HG03520 (cell line): ENCODE measurements at regions not wholly inside any gene's neighbourhood (a gene's known extent, or its start where the extent isn't known, plus 50 kb on each side); places are given as distances from the start of the nearest gene placed in this dataset.

ENCODE experiments used
- ATAC-seq: cut with Tn5 transposase; IDR thresholded peaks from one replicate; pipeline ENCODE4 v1.9.1; 2021; ENCODE audit warnings: mild to moderate bottlenecking, moderate library complexity; ENCODE audit not compliant: unreplicated experiment

DNA sequence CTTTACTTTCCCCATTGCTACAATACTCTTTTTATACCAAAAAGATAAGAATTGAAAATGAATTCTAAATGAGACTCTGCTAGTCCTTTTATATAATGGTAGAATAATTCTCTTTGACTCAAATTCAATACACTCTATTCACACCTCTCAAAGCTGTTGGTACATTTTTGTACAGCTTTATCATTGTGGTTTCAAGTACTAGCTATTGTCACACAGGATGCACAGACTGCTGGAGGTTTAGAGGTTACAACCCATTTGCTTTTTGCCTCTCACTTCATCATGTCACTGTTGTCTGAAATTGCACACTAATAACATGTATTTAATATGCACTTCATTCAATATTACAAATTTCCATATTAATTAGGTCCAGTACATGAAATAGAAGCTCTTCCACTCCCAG is 442.2 kb upstream of the ARID1B start:
- ATAC-seq = no peak

DNA sequence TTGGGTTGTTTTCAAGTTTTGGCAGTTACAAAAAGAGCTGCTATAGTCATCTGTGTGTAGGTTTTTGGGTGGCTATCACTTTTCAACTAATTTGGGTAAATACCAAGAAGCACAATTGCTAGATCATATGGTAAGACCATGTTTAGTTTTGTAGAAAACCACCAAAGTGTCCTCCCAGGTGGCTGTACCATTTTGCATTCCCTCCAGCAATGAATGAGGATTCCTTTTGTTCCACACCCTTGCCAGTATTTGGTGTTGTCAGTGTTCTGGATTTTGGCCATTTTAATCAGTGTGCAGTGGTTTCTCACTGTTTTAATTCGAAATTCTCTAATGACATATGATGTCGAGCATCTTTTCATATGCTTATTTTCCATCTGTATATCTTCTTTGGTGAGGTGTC is 457.5 kb upstream of the ARID1B start:
- no peak for ATAC-seq

DNA sequence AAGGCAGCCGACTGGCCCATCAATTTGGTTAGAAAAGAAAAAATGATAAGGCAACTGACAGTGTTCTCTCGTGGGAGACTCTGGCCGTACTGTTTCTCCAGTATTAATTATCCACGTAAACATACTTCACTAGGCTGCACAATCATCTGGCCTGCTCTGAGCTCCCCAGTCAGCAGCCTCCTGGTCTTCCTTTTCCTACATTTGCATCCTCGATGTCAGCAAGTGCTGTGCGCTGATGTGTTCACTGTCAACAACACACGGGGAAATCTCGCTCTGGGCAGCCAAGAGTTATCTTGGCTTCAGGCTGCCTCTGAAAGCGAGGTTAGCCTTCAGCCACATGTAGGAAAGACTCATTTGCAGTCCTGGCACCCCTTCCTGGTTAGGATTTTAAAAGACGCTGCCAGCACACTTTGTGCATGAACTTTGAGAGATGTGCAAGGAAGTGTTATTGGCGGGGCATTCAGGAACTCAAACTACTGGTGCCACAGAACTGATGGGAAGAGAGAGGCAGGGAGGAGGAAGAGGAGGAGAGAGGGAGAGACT is 460.5 kb upstream of the ARID1B start:
- ATAC-seq = no peak

DNA sequence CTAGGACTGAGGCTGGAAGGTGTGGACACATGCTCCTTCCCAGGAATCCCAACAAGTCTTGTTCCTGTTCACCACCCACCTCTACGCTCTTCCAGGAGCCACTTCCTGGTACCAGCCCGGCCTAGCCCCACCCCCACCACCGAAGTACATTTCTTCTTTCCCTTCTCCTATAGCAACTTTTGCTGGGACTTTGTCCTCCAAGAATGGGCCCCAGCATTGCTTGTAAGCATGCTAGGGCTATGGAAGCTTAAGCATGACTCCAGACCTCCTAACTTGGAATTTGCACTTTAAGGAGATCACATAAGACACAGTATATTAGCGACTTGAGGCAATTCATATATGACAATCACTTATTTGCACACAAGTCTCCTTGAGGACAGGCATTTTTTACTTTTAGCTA is 462.0 kb upstream of the ARID1B start:
- ATAC-seq = no peak

GRCh38 chr6:156313037-156313436 is 464.1 kb upstream of the ARID1B start:
- no peak for ATAC-seq

- no peak for ATAC-seq
Observed at GRCh38 chr6:156311291-156311690, 465.9 kb upstream of the ARID1B start.

GRCh38 chr6:156310701-156311100 is 466.5 kb upstream of the ARID1B start:
- no peak for ATAC-seq

DNA sequence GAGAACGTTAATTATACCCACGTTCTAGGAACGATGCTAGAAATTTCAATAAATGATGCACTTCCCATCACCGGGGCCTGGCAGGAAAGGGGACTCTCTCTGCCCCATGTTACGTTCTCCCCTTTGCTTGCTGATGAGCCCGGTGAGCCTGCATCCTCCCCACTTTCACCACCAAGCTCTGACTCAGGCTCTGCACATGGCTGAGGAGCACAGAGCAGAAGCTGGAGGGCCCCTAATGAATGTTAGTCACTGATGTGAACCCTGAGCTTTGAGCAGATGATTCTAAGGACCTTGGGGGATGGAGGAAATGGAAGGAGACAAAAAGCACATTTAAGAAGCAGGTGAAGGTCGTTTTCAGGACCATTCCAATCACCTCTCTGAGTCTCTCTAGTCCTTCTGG is 468.2 kb upstream of the ARID1B start:
- no peak for ATAC-seq

DNA sequence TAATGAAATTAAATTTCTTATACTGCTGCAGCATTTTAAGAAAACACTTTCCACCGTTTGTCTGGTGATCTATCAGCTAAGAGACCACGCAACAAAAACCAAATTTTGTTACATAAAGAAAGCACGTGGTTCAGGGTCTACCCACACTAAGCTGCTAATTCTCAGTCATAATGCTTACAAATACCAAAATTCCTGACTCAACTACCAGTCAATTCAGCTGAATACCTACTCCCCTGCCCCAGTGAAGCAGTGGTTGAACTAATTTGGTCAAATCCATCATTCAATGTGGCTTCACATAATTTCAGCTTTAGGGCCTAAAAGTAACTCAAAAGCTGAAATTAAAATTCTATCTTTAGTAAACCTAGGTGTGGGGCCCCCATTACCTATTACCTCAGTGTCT is 468.6 kb upstream of the ARID1B start:
- ATAC-seq = no peak

DNA sequence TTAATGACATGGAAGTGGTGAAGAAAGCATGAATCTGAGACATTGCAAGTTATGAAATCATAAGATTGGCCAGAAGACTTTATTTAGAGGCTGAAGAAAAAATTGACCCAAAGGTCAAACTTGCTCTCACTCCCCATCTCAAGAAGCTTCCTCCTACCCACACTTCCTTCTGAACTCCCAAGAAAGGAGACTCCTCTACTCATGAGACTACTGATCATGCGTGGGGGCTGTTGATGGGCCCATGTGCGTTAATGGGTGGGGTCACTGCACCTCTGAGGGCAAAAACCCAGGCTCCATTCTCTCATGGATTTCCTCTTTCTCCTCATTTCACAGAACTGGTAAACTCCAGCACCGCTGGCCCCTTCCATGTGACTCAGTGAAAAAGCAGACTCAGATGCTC is 470.6 kb upstream of the ARID1B start:
- no peak for ATAC-seq

DNA sequence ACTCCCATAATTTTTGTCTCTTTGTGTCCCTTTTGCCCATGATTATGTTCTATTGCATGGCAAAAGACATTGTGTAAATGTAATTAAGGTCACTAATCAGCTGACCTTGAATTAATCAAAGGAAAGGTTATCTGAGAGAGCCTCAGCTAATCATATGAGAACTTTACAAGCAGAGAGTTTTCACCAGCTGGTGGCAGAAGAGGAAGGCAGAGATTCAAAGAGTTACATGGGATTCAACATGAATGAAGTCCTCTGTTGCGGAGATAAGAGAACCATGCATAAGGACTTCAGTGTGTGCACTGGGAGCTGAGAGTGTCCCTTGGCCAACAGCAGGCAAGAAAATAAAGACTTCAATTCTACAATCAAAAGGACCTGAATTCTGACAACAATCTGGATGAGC is 494.1 kb upstream of the ARID1B start:
- no peak for ATAC-seq

DNA sequence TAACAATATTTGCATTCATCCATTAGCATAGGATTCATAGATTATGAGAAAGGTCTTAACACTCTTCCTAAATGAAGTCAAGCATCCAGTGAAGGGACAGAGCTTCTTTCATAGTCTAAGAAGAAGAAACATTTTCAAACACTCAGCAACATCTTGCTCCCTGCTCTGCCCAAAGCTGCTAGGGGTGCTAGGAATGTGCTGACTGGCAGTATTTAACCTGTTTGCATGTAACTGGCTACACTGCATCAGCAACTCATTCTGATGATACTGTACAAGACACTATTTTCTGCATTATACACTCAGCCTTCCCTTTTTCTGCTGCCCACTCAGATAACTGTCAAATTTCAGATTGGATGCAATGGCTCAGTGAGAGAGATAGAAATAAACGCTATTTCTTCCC is 495.1 kb upstream of the ARID1B start:
- ATAC-seq = no peak

DNA sequence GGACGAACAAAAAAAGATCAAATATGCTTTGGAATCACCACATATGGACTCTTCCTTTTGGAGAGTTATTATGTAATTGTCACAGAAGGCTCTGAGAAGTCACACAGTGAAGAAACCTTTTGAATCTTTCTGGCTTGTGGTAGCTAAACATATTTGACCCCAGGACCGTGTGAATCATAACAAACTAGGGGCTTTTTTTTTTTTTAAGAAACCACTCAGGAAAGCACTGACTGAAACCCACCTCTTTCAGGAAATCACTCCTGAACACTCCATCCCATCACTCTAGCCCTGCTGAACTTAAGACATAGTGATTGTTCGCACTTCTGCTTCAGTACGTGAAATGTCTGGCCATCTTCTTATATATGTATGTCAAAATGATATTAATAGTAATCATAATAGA is 495.9 kb upstream of the ARID1B start:
- no peak for ATAC-seq

DNA sequence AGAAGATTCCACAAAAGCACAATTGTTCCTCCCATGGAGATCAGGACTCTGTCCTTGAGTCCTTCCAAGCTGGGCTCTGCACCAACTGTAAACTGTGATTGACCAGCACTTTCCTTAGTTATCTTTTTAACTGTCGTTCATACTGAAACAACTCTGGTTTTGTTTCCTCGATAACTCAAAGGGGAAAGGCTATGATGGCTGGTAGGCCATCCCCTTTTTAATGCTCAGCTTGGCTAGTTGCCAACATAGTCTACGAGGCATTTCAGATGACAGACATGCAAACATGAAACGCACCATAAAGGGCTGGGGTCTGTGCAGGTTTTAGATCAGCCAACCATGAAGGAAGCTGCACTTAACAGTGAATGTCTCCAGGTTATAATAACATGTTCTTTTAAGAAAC is 497.1 kb upstream of the ARID1B start:
- peak; percentile 31 for ATAC-seq

DNA sequence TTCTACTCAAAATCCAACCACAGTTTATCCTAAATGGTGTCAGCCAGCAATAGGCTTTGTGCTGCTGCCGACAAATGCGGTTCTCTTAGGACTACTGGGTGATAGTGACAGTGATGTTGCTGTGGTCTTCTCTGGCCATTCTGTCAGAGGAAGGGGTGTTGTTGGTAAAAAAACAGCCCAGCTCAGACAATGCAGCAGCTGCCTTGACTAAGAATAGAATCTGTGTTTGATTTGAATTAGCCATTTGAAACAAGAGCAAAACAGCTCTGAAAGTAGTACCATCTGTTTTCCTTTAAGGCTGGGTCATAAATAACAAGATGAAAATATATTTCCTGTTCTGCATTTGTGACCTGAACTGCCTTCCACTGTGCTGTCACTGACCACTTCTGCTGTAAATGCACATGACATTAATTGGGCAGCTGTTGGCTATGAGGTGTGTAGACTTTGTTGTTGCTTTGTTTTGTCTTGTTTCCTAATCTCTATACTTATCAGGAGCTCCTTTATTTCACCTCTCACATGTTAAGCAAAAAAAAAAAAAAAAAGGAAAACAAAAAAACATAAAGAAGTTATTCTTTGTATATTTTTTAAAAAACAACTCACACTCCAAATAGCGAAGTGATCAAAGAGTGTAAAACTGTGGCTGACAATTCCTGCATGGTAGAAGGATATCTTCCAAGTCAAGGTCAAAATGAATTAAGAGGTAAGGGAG is 497.8 kb upstream of the ARID1B start:
- ATAC-seq = peak; percentile 69

- ATAC-seq = no peak
Observed at GRCh38 chr6:156273065-156273711, 504.0 kb upstream of the ARID1B start.

DNA sequence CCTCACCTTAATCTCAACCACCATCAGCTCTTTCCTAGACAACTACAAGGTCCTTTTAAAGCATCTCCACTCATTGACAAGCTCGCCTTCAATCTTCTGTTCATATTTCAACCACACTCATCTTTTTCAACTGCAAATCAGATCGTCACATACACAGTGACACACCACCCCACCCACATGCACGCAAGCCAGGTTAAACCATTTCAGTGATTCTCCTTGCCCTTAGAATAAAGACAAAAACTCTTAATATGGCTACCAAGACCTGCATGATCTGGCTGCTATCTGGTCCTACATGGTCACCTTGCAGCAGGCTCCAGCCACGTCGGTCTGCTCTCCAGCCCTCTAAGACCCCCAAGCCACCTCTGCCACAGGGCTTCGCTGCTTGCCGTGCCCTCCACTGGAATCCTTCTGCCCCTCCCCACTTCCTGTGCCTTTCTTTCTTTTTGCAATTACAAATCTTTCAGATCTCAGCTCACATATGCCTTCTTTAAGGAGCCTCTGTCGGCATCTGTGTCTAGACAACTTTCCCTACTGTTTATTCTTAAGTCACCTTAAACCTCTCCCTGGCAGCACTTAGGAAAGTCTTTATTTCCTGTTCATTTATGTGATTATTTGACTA is 507.3 kb upstream of the ARID1B start:
- ATAC-seq = no peak

DNA sequence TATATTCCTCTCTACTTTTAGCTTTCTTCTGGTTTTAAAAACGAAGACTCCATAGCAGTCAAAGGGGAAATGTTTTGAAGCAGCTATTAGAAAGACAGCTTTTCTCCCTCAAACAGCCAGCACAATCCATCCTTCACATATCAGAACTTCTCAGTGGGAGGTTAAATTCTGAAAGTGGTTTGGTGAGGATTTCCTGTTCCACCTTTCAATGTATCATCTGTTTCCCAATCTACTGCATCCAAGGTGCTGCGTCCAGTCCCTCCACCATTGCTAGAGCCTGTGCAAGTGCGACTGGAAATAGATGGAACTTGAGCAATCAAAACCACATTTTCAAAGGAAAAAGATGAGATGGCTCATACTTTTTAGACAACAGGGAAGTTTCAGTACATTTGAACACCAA is 508.3 kb upstream of the ARID1B start:
- no peak for ATAC-seq

DNA sequence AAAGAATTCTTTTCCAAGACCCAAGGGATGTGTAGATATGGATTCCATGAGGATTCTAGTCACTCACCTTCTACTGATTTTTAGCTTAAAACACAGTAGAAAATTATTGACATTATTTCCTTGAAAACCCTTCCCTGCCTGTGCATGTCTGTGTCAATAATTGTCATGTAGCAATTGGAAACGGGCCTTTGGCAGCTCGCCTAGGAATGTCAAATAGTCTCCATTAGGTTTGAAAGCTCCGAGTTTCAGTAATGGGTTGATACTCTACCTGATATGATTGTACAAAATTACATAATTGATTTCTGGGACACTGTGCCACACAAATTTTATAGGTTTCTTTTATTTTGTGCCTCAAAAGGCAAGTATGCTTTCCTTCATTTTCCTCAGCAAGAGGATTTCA is 515.2 kb upstream of the ARID1B start:
- no peak for ATAC-seq

- no peak for ATAC-seq
Observed at GRCh38 chr6:156260815-156261214, 516.4 kb upstream of the ARID1B start.

DNA sequence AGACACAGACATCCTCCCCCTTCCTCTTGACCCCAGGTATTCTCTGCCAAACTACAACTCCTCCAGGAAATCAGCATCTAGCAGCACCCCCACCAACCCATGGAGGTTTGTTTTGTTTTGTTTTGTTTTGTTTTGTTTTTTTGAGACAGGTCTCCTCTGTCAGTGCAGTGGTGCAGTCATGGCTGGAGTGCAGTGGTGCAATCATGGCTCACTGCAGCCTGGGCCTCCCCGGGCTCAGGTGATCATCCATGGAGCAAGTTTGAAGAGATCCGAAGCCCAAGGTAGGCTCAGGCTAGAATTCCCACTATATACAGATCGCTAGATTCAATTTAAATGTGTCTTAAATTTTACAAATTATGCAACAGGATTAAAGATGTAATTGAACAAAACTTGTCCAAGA is 518.2 kb upstream of the ARID1B start:
- ATAC-seq = no peak

DNA sequence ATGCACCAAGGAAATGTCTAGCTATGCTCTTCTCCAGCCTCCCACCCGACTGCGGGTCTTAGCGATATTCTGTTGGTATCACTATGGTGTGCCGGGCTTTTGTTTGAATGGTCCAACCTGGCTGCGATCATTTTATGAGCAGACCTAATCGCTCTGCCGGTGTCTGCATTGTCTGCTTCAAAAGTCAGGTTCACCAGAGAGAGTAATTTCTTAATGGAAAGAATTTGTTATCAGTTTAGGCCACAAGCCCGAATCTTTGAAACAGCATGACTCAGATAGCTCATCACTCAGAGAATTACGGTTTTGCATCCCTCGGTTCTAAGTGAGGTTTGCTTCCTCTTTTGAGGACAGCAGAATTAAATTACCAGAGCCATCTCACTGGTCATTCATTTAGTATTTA is 521.0 kb upstream of the ARID1B start:
- peak; percentile 53 for ATAC-seq
